H1 (cell line): ENCODE measurements at regions not wholly inside any gene's neighbourhood (a gene's known extent, or its start where the extent isn't known, plus 50 kb on each side); places are given as distances from the start of the nearest gene placed in this dataset.

Source experiments
- CTCF ChIA-PET: fragments of 300-600 bp; sonication (Branson Sonifier 250); formaldehyde crosslinking; loops from one replicate; lab custom pipeline; 2021; ENCODE audit not compliant: partially characterized antibody; lab: Charles Lee
- POLR2A ChIA-PET: fragments of 300-600 bp; sonication (Branson Sonifier 250); formaldehyde crosslinking; loops from one replicate; lab custom pipeline; 2021; ENCODE audit warnings: inconsistent platforms; ENCODE audit not compliant: partially characterized antibody; lab: Charles Lee
- DNase-seq, 2 experiments: peaks; one replicate each; pipeline versions ENCODE4 v3.0.0 to v3.0.0-alpha.2; 2010 to 2022; ENCODE audit warnings: low spot score in 2 of 2, low read depth in 1 of 2, mixed read lengths in 1 of 2
- FAIRE-seq: peaks from 2 replicates; lab custom pipeline; 2011; peaks lifted over from hg19 to GRCh38; lab: Jason Lieb, UNC
- H2AFZ ChIP-seq: 2 replicates; pipeline ENCODE4 v1.8.1; 2012; ENCODE audit warnings: low read length, inconsistent platforms
- H2AK5ac ChIP-seq: 2 replicates; pipeline ENCODE4 v1.6.1; 2013; ENCODE audit warnings: low read depth, low read length
- H2BK120ac ChIP-seq: replicated peaks from 2 replicates; pipeline ENCODE3; 2013; ENCODE audit warnings: low read depth, low read length, inconsistent platforms
- H2BK12ac ChIP-seq: 2 replicates; pipeline ENCODE4 v1.6.1; 2013; ENCODE audit warnings: low read depth, low read length
- H2BK15ac ChIP-seq: 2 replicates; pipeline ENCODE4 v1.6.1; 2013; ENCODE audit warnings: low read length
- H2BK20ac ChIP-seq: 2 replicates; pipeline ENCODE4 v1.6.1; 2013; ENCODE audit warnings: low read length
- H2BK5ac ChIP-seq: 2 replicates; pipeline ENCODE4 v1.6.1; 2013; ENCODE audit warnings: low read depth, low read length
- H3K14ac ChIP-seq: 2 replicates; pipeline ENCODE4 v1.6.1; 2013; ENCODE audit warnings: inconsistent platforms; ENCODE audit not compliant: insufficient read length
- H3K18ac ChIP-seq: 2 replicates; pipeline ENCODE4 v1.6.1; 2013; ENCODE audit warnings: low read length; ENCODE audit errors: extremely low read depth
- H3K23ac ChIP-seq: 2 replicates; pipeline ENCODE4 v1.6.1; 2013; ENCODE audit warnings: inconsistent platforms; ENCODE audit not compliant: insufficient read length
- H3K23me2 ChIP-seq: 2 replicates; pipeline ENCODE4 v1.6.1; 2013; ENCODE audit warnings: low read depth, low read length
- H3K27ac ChIP-seq: 2 replicates; pipeline ENCODE4 v1.6.1; 2011; ENCODE audit warnings: low read depth, low read length, inconsistent platforms
- H3K27me3 ChIP-seq, 4 experiments: replicated peaks in 1 of 4; 1 replicate in 1 of 4; 2 replicates in 3 of 4; pipeline versions ENCODE4 v1.6.1 to v1.8.1; 2011 to 2013; ENCODE audit warnings: low read length in 3 of 4, mild to moderate bottlenecking in 3 of 4, inconsistent platforms in 2 of 4, mixed read lengths in 2 of 4, moderate library complexity in 1 of 4; ENCODE audit not compliant: control insufficient read depth in 3 of 4, insufficient read depth in 3 of 4; ENCODE audit errors: extremely low read depth in 1 of 4
- H3K36me3 ChIP-seq, 4 experiments: 2 replicates each; pipeline versions ENCODE4 v1.6.1 to v1.8.1; 2011 to 2013; ENCODE audit warnings: mild to moderate bottlenecking in 4 of 4, low read length in 3 of 4, moderate library complexity in 2 of 4, control low read depth in 1 of 4, inconsistent platforms in 1 of 4; ENCODE audit not compliant: insufficient read depth in 4 of 4, control insufficient read depth in 2 of 4
- H3K4ac ChIP-seq: replicated peaks from 2 replicates; pipeline ENCODE3; 2013; ENCODE audit warnings: low read length, low read depth, mixed read lengths, inconsistent platforms; ENCODE audit not compliant: insufficient read length
- H3K4me1 ChIP-seq, 4 experiments: replicated peaks in 1 of 4; 1 replicate in 1 of 4; 2 replicates in 3 of 4; pipeline versions ENCODE4 v1.6.1 to v1.8.1; 2011 to 2013; ENCODE audit warnings: low read length in 3 of 4, inconsistent platforms in 2 of 4, mixed read lengths in 1 of 4; ENCODE audit not compliant: insufficient read depth in 4 of 4, control insufficient read depth in 3 of 4
- H3K4me2 ChIP-seq, 2 experiments: 2 replicates each; pipeline versions ENCODE4 v1.6.1 to v1.8.1; 2011 to 2013; ENCODE audit warnings: low read depth in 2 of 2, low read length in 2 of 2, control low read depth in 1 of 2, inconsistent platforms in 1 of 2, mild to moderate bottlenecking in 1 of 2; ENCODE audit not compliant: insufficient read depth in 1 of 2
- H3K4me3 ChIP-seq, 4 experiments: fragments of 200-600, 300-600 bp in 1 of 4; sonication (generic), shearing (Covaris generic), sonication (Bioruptor Twin) in 1 of 4; 2 replicates each; pipeline versions ENCODE4 v1.5.1 to v1.8.1; 2011 to 2016; ENCODE audit warnings: low read length in 4 of 4, low read depth in 3 of 4, control low read depth in 2 of 4, inconsistent platforms in 2 of 4, mild to moderate bottlenecking in 2 of 4, mixed read lengths in 1 of 4, moderate library complexity in 1 of 4; ENCODE audit not compliant: insufficient read depth in 2 of 4; ENCODE audit errors: extremely low read depth in 1 of 4
- H3K56ac ChIP-seq: replicated peaks from 2 replicates; pipeline ENCODE3; 2013; ENCODE audit warnings: low read depth, mild to moderate bottlenecking, mixed read lengths, low read length, inconsistent platforms; ENCODE audit not compliant: insufficient read length
- H3K79me1 ChIP-seq: 2 replicates; pipeline ENCODE4 v1.6.1; 2013; ENCODE audit warnings: low read depth, low read length, control low read depth
- H3K79me2 ChIP-seq, 2 experiments: 2 replicates each; pipeline versions ENCODE4 v1.6.1 to v1.8.1; 2012 to 2013; ENCODE audit warnings: low read length in 2 of 2, mild to moderate bottlenecking in 2 of 2, inconsistent platforms in 1 of 2; ENCODE audit not compliant: insufficient read depth in 2 of 2, control insufficient read depth in 1 of 2
- H3K9ac ChIP-seq, 4 experiments: replicated peaks in 1 of 4; 1 replicate in 1 of 4; 2 replicates in 3 of 4; pipeline versions ENCODE4 v1.6.1 to v1.8.1; 2011 to 2013; ENCODE audit warnings: low read depth in 3 of 4, low read length in 3 of 4, control low read depth in 2 of 4, mild to moderate bottlenecking in 2 of 4, moderate library complexity in 2 of 4, inconsistent platforms in 1 of 4; ENCODE audit errors: extremely low read depth in 1 of 4
- H3K9me3 ChIP-seq, 2 experiments: 2 replicates each; pipeline versions ENCODE4 v1.6.1 to v1.8.1; 2012 to 2013; ENCODE audit warnings: mild to moderate bottlenecking in 2 of 2, moderate library complexity in 2 of 2, control low read depth in 1 of 2, inconsistent platforms in 1 of 2, low read depth in 1 of 2, low read length in 1 of 2, mixed read lengths in 1 of 2; ENCODE audit not compliant: insufficient read depth in 2 of 2
- H4K20me1 ChIP-seq, 2 experiments: replicated peaks in 1 of 2; 2 replicates each; pipeline versions ENCODE3 to v1.8.1; 2011 to 2013; ENCODE audit warnings: inconsistent platforms in 2 of 2, low read length in 2 of 2, mild to moderate bottlenecking in 1 of 2; ENCODE audit not compliant: insufficient read depth in 2 of 2, control insufficient read depth in 1 of 2
- H4K5ac ChIP-seq: 2 replicates; pipeline ENCODE4 v1.6.1; 2013; ENCODE audit warnings: low read length, low read depth, mixed read lengths, inconsistent platforms; ENCODE audit not compliant: insufficient read length
- H4K8ac ChIP-seq: 2 replicates; pipeline ENCODE4 v1.8.0; 2013; ENCODE audit warnings: mild to moderate bottlenecking, moderate library complexity, low read length, inconsistent platforms; ENCODE audit not compliant: insufficient read depth; ENCODE audit errors: extremely low read depth
- H4K91ac ChIP-seq: replicated peaks from 2 replicates; pipeline ENCODE3; 2013; ENCODE audit warnings: low read length, mixed read lengths, inconsistent platforms; ENCODE audit not compliant: insufficient read length
- CBX5 ChIP-seq: fragments of 300-800, 300-1000 bp; sonication (generic); IDR thresholded peaks from 2 replicates; pipeline ENCODE4 v1.7.1; 2016; ENCODE audit warnings: antibody characterized with exemption, low read length, low read depth
- CHD1 ChIP-seq: IDR thresholded peaks from 2 replicates; pipeline ENCODE4 v1.6.1; 2012; ENCODE audit warnings: low read depth, low read length, improper control_type of control experiment
- EGR1 ChIP-seq: IDR thresholded peaks from 2 replicates; pipeline ENCODE4 v1.6.1; 2011; ENCODE audit warnings: low read depth, low read length, borderline replicate concordance
- KDM4A ChIP-seq: IDR thresholded peaks from one replicate; pipeline ENCODE4 v1.7.1; 2012; ENCODE audit warnings: low read depth, mild to moderate bottlenecking, moderate library complexity, low read length, inconsistent platforms; ENCODE audit not compliant: severe bottlenecking
- KDM5A ChIP-seq: fragments of 200-600 bp; IDR thresholded peaks from 2 replicates; pipeline ENCODE4 v1.7.1; 2012; ENCODE audit warnings: mild to moderate bottlenecking, low read length, inconsistent platforms, mixed read lengths
- NANOG ChIP-seq: IDR thresholded peaks from 2 replicates; pipeline ENCODE4 v1.6.1; 2011; ENCODE audit warnings: low read length, low read depth, mild to moderate bottlenecking, inconsistent platforms; ENCODE audit not compliant: insufficient read depth, poor library complexity, severe bottlenecking
- RAD21 ChIP-seq, 2 experiments: IDR thresholded peaks in 1 of 2; conservative IDR thresholded peaks in 1 of 2; 2 replicates each; pipeline ENCODE4 v1.6.1; 2011; ENCODE audit warnings: low read depth in 2 of 2, low read length in 2 of 2, improper control_type of control experiment in 1 of 2, inconsistent platforms in 1 of 2, mild to moderate bottlenecking in 1 of 2, moderate library complexity in 1 of 2
- RBBP5 ChIP-seq: IDR thresholded peaks from 2 replicates; pipeline ENCODE4 v1.7.1; 2012; ENCODE audit warnings: low read depth, mild to moderate bottlenecking, inconsistent platforms, low read length, moderate library complexity, borderline replicate concordance
- SAP30 ChIP-seq: fragments of 300-600 bp; sonication (generic); IDR thresholded peaks from 2 replicates; pipeline ENCODE4 v1.7.1; 2012; ENCODE audit warnings: low read length, moderate library complexity, mild to moderate bottlenecking, inconsistent platforms; ENCODE audit not compliant: insufficient read depth, insufficient replicate concordance
- SIN3A ChIP-seq, 2 experiments: IDR thresholded peaks in 1 of 2; conservative IDR thresholded peaks in 1 of 2; 2 replicates each; pipeline ENCODE4 v1.6.1; 2011 to 2012; ENCODE audit warnings: low read length in 2 of 2, improper control_type of control experiment in 1 of 2, low read depth in 1 of 2, mild to moderate bottlenecking in 1 of 2
- SRF ChIP-seq: IDR thresholded peaks from 2 replicates; pipeline ENCODE4 v1.6.1; 2011; ENCODE audit warnings: mild to moderate bottlenecking, low read depth, low read length, moderate library complexity
- SUZ12 ChIP-seq: fragments of 200-600 bp; sonication (generic); IDR thresholded peaks from 2 replicates; pipeline ENCODE4 v1.6.1; 2012; ENCODE audit warnings: mild to moderate bottlenecking, inconsistent platforms, low read length, moderate library complexity, mixed read lengths
- TAF1 ChIP-seq: IDR thresholded peaks from 2 replicates; pipeline ENCODE4 v1.6.1; 2011; ENCODE audit warnings: mild to moderate bottlenecking, low read depth, low read length
- YY1 ChIP-seq: IDR thresholded peaks from 2 replicates; pipeline ENCODE4 v1.6.1; 2011; ENCODE audit warnings: low read depth, mild to moderate bottlenecking, low read length
- WGBS, 2 experiments: shearing (Covaris generic) in 1 of 2; methylation state at CpG; one replicate each; pipeline versions ENCODE4 v1.1.6 to v1.1.7; 2013 to 2015; ENCODE audit warnings: low lambda C conversion rate in 2 of 2, mixed read lengths in 2 of 2, inconsistent platforms in 1 of 2, low coverage in 1 of 2, missing lambda C conversion rate in 1 of 2; ENCODE audit not compliant: insufficient replicate concordance in 2 of 2, insufficient coverage in 1 of 2, insufficient read length in 1 of 2; ENCODE audit errors: extremely low coverage in 1 of 2, missing lambda C conversion rate in 1 of 2; 5-methylcytosine and 5-hydroxymethylcytosine counted together

- peaks cover 13 to 16% of the 10 kb centered on the region in 2 experiments for H3K9me3 ChIP-seq
- H3K9ac ChIP-seq = no peak overlapping the region
- H4K5ac ChIP-seq = no peak overlapping the region
- H3K4me1 ChIP-seq = peaks cover 1 to 8% (median 2%) of the 10 kb centered on the region in 4 experiments; a peak in 5 of 7 replicates
- H3K56ac ChIP-seq = no peak overlapping the region
- ChIA-PET CTCF (no interaction called here), POLR2A (no interaction called here)
- H4K91ac ChIP-seq = no peak overlapping the region
- no peaks in the 10 kb centered on the region for H4K20me1 ChIP-seq
- H2BK20ac ChIP-seq = no peak overlapping the region
- no peak overlapping the region for H3K4ac ChIP-seq
- H4K8ac ChIP-seq = no peak overlapping the region
- H3K23ac ChIP-seq = no peak overlapping the region
- H3K27me3 ChIP-seq = no peaks in the 10 kb centered on the region; a peak in 2 of 7 replicates
- H3K18ac ChIP-seq = no peak overlapping the region
- H3K36me3 ChIP-seq = no peaks in the 10 kb centered on the region
- DNase-seq = no peak
- no peak overlapping the region for H3K4me3 ChIP-seq
- FAIRE-seq = no peak
- H2BK12ac ChIP-seq = no peak overlapping the region
- H3K4me2 ChIP-seq = no peak overlapping the region
- H2AFZ ChIP-seq = no peak overlapping the region
- H2BK5ac ChIP-seq = no peak overlapping the region
- H3K79me2 ChIP-seq = no peaks in the 10 kb centered on the region
- H2AK5ac ChIP-seq = no peak overlapping the region
- WGBS, 2 experiments = 91% methylated on average over 4 of the region's 4 CpGs; no CpG with 5 or more reads in 1 of the 2 experiments
- H3K79me1 ChIP-seq = no peaks in the 10 kb centered on the region
- no peak overlapping the region for H2BK15ac ChIP-seq
- no peak overlapping the region for H3K14ac ChIP-seq
- H3K23me2 ChIP-seq = no peaks in the 10 kb centered on the region
- H2BK120ac ChIP-seq = no peak overlapping the region
- no peak overlapping the region for H3K27ac ChIP-seq
- TF ChIP-seq RBBP5 (no peak), CHD1 (no peak), SUZ12 (no peak), NANOG (no peak), KDM4A (no peak), EGR1 (no peak), TAF1 (no peak), SIN3A (conservative IDR thresholded peaks at IDR 0.05 in 1 of 2, IDR thresholded peaks at IDR 0.05 in 1 of 2; ENCODE audit: low read depth in 1 of 2, low read length in 2 of 2) (no peak), SAP30 (no peak), SRF (no peak), KDM5A (no peak), CBX5 (no peak), RAD21 (IDR thresholded peaks at IDR 0.05 in 1 of 2, conservative IDR thresholded peaks at IDR 0.05 in 1 of 2; ENCODE audit: low read depth in 2 of 2, low read length in 2 of 2) (no peak), YY1 (no peak)
These were observed 195.4 kb upstream of the HDAC4 start for GRCh38 chr2:239596253-239596652.
